NB4 (cell line): ENCODE measurements at regions not wholly inside any gene's neighbourhood (a gene's known extent, or its start where the extent isn't known, plus 50 kb on each side); places are given as distances from the start of the nearest gene placed in this dataset.

Source experiments
- MYC ChIP-seq: IDR thresholded peaks from 2 replicates; pipeline ENCODE4 v1.6.1; 2011; ENCODE audit warnings: low read depth, low read length
- POLR2A ChIP-seq: IDR thresholded peaks from 2 replicates; pipeline ENCODE4 v1.6.1; 2011; ENCODE audit warnings: mild to moderate bottlenecking; ENCODE audit not compliant: insufficient read length; ENCODE audit errors: extremely low read depth
- TF ChIP-seq, protein P1 (sequence below): IDR thresholded peaks from one replicate; pipeline ENCODE4 v1.5.1; 2012; ENCODE audit warnings: low read depth, low read length
- TF ChIP-seq, protein P2 (sequence below): IDR thresholded peaks from 2 replicates; pipeline ENCODE4 v1.6.1; 2011; ENCODE audit warnings: low read depth, low read length

DNA sequence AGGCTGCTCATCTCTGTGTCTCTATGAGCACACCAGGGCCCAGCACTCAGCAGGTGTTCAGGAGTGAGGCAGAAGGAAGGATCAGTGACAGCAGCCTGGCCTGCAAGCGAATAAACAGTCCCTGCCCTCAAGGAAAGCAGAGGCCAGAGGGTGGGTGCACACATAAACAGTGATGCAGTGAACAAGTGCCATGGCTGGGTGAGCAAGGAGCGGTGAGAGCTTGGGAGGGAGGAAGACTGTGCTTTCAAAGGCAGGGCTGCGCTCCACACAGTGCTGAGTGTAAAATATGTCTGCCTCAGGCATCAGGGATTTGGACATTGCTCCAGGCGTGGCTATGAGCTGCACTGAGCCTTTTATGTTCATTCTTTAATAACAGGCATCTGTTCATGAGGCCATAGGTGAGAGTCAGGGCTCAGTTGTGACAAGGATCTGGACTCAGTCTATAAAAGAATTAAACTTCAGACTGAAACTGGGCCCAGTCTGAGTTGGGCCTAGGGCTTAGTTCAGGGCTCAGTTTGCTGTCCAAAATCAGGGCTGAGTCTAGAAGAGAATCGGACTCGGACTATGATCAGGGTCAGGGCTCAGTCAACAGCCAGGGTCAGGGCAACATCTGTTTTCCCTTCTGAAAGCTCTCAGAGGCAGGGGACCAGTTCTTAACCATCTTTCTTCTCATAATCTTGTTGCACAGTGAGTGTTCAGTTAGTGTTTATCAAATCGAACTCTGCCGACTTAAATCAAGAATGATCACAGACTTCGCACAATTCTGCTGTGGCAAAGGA is 213.7 kb downstream of the FOXD2 start:
- TF ChIP-seq, protein P1, sequence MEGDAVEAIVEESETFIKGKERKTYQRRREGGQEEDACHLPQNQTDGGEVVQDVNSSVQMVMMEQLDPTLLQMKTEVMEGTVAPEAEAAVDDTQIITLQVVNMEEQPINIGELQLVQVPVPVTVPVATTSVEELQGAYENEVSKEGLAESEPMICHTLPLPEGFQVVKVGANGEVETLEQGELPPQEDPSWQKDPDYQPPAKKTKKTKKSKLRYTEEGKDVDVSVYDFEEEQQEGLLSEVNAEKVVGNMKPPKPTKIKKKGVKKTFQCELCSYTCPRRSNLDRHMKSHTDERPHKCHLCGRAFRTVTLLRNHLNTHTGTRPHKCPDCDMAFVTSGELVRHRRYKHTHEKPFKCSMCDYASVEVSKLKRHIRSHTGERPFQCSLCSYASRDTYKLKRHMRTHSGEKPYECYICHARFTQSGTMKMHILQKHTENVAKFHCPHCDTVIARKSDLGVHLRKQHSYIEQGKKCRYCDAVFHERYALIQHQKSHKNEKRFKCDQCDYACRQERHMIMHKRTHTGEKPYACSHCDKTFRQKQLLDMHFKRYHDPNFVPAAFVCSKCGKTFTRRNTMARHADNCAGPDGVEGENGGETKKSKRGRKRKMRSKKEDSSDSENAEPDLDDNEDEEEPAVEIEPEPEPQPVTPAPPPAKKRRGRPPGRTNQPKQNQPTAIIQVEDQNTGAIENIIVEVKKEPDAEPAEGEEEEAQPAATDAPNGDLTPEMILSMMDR: no peak
- TF ChIP-seq POLR2A (no peak), MYC (no peak)
- TF ChIP-seq, protein P2, sequence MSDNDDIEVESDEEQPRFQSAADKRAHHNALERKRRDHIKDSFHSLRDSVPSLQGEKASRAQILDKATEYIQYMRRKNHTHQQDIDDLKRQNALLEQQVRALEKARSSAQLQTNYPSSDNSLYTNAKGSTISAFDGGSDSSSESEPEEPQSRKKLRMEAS: no peak
